Suprapubic skin (tissue), 3 donors: ENCODE measurements at regions not wholly inside any gene's neighbourhood (a gene's known extent, or its start where the extent isn't known, plus 50 kb on each side); places are given as distances from the start of the nearest gene placed in this dataset.

Experiments used
- POLR2A ChIP-seq, 2 donors: fragments of 450-650 bp; IDR thresholded peaks; one replicate each; pipeline ENCODE4 v1.6.1; 2017; ENCODE audit warnings: antibody characterized with exemption in 2 of 2, mild to moderate bottlenecking in 2 of 2, moderate library complexity in 2 of 2
- TF ChIP-seq, protein P1 (sequence below), 2 donors: fragments of 200-600 bp in 1 of 2; fragments of 450-650 bp in 1 of 2; sonication (generic) in 1 of 2; IDR thresholded peaks; one replicate each; pipeline ENCODE4 v1.5.1; 2016 to 2019; ENCODE audit warnings: antibody characterized with exemption in 2 of 2, mild to moderate bottlenecking in 1 of 2, moderate library complexity in 1 of 2

DNA sequence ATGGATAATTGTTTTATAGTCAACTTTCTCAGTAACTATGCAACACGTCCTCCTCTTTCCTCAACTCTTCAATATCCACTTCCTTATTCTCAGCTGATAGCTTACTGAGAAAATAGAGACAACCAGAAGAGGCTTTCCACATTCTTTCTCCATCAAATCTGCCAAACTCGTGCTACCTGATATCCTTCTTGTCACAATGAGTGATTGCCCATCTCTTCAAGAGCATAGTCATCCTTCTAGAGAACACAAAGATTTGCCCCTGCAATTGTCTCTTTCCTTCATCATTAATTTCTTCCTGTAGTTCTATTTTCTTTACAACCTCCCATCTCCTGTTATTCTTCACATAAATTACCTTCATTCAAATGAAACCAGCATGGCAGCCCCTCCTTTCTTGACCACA lies 75.9 kb upstream of the RGS17 start:
- TF ChIP-seq, protein P1, sequence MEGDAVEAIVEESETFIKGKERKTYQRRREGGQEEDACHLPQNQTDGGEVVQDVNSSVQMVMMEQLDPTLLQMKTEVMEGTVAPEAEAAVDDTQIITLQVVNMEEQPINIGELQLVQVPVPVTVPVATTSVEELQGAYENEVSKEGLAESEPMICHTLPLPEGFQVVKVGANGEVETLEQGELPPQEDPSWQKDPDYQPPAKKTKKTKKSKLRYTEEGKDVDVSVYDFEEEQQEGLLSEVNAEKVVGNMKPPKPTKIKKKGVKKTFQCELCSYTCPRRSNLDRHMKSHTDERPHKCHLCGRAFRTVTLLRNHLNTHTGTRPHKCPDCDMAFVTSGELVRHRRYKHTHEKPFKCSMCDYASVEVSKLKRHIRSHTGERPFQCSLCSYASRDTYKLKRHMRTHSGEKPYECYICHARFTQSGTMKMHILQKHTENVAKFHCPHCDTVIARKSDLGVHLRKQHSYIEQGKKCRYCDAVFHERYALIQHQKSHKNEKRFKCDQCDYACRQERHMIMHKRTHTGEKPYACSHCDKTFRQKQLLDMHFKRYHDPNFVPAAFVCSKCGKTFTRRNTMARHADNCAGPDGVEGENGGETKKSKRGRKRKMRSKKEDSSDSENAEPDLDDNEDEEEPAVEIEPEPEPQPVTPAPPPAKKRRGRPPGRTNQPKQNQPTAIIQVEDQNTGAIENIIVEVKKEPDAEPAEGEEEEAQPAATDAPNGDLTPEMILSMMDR (IDR thresholded peaks at IDR 0.05), result no peak
- no peak for TF ChIP-seq POLR2A (IDR thresholded peaks at IDR 0.05)
